HCT116 (cell line): ENCODE measurements at regions not wholly inside any gene's neighbourhood (a gene's known extent, or its start where the extent isn't known, plus 50 kb on each side); places are given as distances from the start of the nearest gene placed in this dataset.

Experiments used
- ATAC-seq: fragments of 200-7000 bp; cut with Tn5 transposase; 2 replicates; pipeline ENCODE4 v1.9.1; 2020; ENCODE audit warnings: mild to moderate bottlenecking, moderate library complexity
- BruUV-seq: library from RNA; stranded (reverse); fragments of 400-500 nt; replicated peaks from 2 replicates; lab custom pipeline; 2021; lab: Mats Ljungman, UMichigan
- CTCF ChIA-PET: fragments of 300-600 bp; sonication (Branson Sonifier 250); formaldehyde crosslinking; loops from one replicate; lab custom pipeline; 2021; ENCODE audit warnings: antibody characterized with exemption; lab: Charles Lee
- POLR2A ChIA-PET: fragments of 300-600, 350-600 bp; sonication (Branson Sonifier 250); formaldehyde crosslinking; loops from one replicate; lab custom pipeline; 2021; ENCODE audit warnings: antibody characterized with exemption; lab: Charles Lee
- RAD21 ChIA-PET, 2 experiments: fragments of 300-600 bp; sonication (Branson Sonifier 250); formaldehyde crosslinking; loops; one replicate each; lab custom pipeline; 2023; ENCODE audit warnings: low total read pairs in 2 of 2; ENCODE audit not compliant: uncharacterized antibody in 2 of 2, unreplicated experiment in 2 of 2, low non-redundant PET in 1 of 2; lab: Charles Lee
- DNase-seq: peaks from one replicate; pipeline ENCODE4 v3.0.0-alpha.2; 2010; ENCODE audit warnings: low read depth, low spot score
- H2AFZ ChIP-seq: fragments of 200-600 bp; shearing (Covaris generic), sonication (generic); 2 replicates; pipeline ENCODE4 v1.6.1; 2017; ENCODE audit warnings: low read depth, mixed run types, mixed read lengths, antibody characterized with exemption, low read length; ENCODE audit not compliant: poor library complexity, severe bottlenecking
- H3K27ac ChIP-seq: 2 replicates; pipeline ENCODE4 v1.5.1; 2012; ENCODE audit warnings: low read depth, low read length
- H3K27me3 ChIP-seq: fragments of 200-600 bp; sonication (generic); 2 replicates; pipeline ENCODE4 v1.6.1; 2016; ENCODE audit warnings: mixed run types, low read length, mixed read lengths; ENCODE audit not compliant: insufficient read depth
- H3K36me3 ChIP-seq, 2 experiments: fragments of 200-500 bp in 1 of 2; fragments of 200-600 bp in 1 of 2; sonication (Bioruptor generic) in 1 of 2; sonication (generic) in 1 of 2; 2 replicates each; pipeline versions ENCODE4 v1.5.1 to v1.6.1; 2014 to 2016; ENCODE audit warnings: low read length in 2 of 2, inconsistent platforms in 1 of 2, mixed read lengths in 1 of 2, mixed run types in 1 of 2; ENCODE audit not compliant: insufficient read depth in 2 of 2, control insufficient read depth in 1 of 2
- H3K4me1 ChIP-seq, 2 experiments: fragments of 200-600 bp in 1 of 2; sonication (generic) in 1 of 2; 2 replicates each; pipeline versions ENCODE4 v1.5.1 to v1.6.1; 2012 to 2017; ENCODE audit warnings: low read length in 2 of 2, inconsistent platforms in 1 of 2, mild to moderate bottlenecking in 1 of 2, mixed read lengths in 1 of 2, mixed run types in 1 of 2, moderate library complexity in 1 of 2; ENCODE audit not compliant: insufficient read depth in 2 of 2, control insufficient read depth in 1 of 2
- H3K4me2 ChIP-seq: fragments of 200-600 bp; sonication (generic); 2 replicates; pipeline ENCODE4 v1.6.1; 2017; ENCODE audit warnings: mixed run types, low read length, mixed read lengths
- H3K4me3 ChIP-seq, 2 experiments: fragments of 200-600 bp in 1 of 2; sonication (generic) in 1 of 2; replicated peaks in 1 of 2; 2 replicates each; pipeline ENCODE4 v1.5.1; 2011 to 2016; ENCODE audit warnings: low read length in 2 of 2, control low read depth in 1 of 2, low read depth in 1 of 2, mild to moderate bottlenecking in 1 of 2, mixed read lengths in 1 of 2, mixed run types in 1 of 2
- H3K79me2 ChIP-seq: fragments of 200-600 bp; sonication (generic); 2 replicates; pipeline ENCODE4 v1.6.1; 2017; ENCODE audit warnings: mild to moderate bottlenecking, mixed run types, low read length, moderate library complexity, mixed read lengths; ENCODE audit not compliant: insufficient read depth
- H3K9ac ChIP-seq: fragments of 200-600 bp; sonication (generic); 2 replicates; pipeline ENCODE4 v1.6.1; 2016; ENCODE audit warnings: low read length, mixed read lengths
- H3K9me2 ChIP-seq: fragments of 200-600 bp; sonication (generic), shearing (Covaris generic); 2 replicates; pipeline ENCODE4 v1.6.1; 2017; ENCODE audit warnings: mixed run types, mild to moderate bottlenecking, moderate library complexity; ENCODE audit not compliant: insufficient read depth
- H3K9me3 ChIP-seq, 2 experiments: fragments of 200-500 bp in 1 of 2; fragments of 200-600 bp in 1 of 2; sonication (Bioruptor generic) in 1 of 2; sonication (generic) in 1 of 2; 2 replicates each; pipeline ENCODE4 v1.6.1; 2014 to 2017; ENCODE audit warnings: low read length in 2 of 2, mixed read lengths in 2 of 2, inconsistent platforms in 1 of 2, low read depth in 1 of 2, mild to moderate bottlenecking in 1 of 2, mixed run types in 1 of 2, moderate library complexity in 1 of 2; ENCODE audit not compliant: control insufficient read depth in 1 of 2, insufficient read depth in 1 of 2
- H4K20me1 ChIP-seq: fragments of 200-600 bp; sonication (generic), shearing (Covaris generic); 2 replicates; pipeline ENCODE4 v1.6.1; 2017; ENCODE audit warnings: mixed run types, mild to moderate bottlenecking, moderate library complexity; ENCODE audit not compliant: insufficient read depth
- CEBPB ChIP-seq: IDR thresholded peaks from 2 replicates; pipeline ENCODE4 v1.6.1; 2012; ENCODE audit warnings: low read depth
- EGR1 ChIP-seq: IDR thresholded peaks from 2 replicates; pipeline ENCODE4 v1.6.1; 2012; ENCODE audit warnings: low read depth
- ELF1 ChIP-seq: IDR thresholded peaks from 2 replicates; pipeline ENCODE4 v1.6.1; 2012; ENCODE audit warnings: low read depth, borderline replicate concordance
- EZH2 ChIP-seq: fragments of 200-600 bp; sonication (generic); IDR thresholded peaks from 2 replicates; pipeline ENCODE4 v1.6.1; 2017; ENCODE audit warnings: antibody characterized with exemption, mixed run types
- FOSL1 ChIP-seq: IDR thresholded peaks from 2 replicates; pipeline ENCODE4 v1.6.1; 2012; ENCODE audit warnings: low read depth
- JUND ChIP-seq: IDR thresholded peaks from 2 replicates; pipeline ENCODE4 v1.6.1; 2012
- POLR2A ChIP-seq: IDR thresholded peaks from 2 replicates; pipeline ENCODE4 v1.7.0; 2011; ENCODE audit warnings: borderline replicate concordance; ENCODE audit not compliant: insufficient read depth, insufficient read length; ENCODE audit errors: extremely low read depth
- POLR2AphosphoS5 ChIP-seq: IDR thresholded peaks from 2 replicates; pipeline ENCODE4 v1.6.1; 2011; ENCODE audit warnings: mild to moderate bottlenecking, low read depth, low read length, moderate library complexity
- RAD21 ChIP-seq: IDR thresholded peaks from 2 replicates; pipeline ENCODE4 v1.6.1; 2012; ENCODE audit warnings: low read depth, mild to moderate bottlenecking
- REST ChIP-seq: IDR thresholded peaks from 2 replicates; pipeline ENCODE4 v1.6.1; 2012; ENCODE audit warnings: low read depth
- SIN3A ChIP-seq: IDR thresholded peaks from 2 replicates; pipeline ENCODE4 v1.6.1; 2012; ENCODE audit warnings: low read depth
- SP1 ChIP-seq: IDR thresholded peaks from 2 replicates; pipeline ENCODE4 v1.6.1; 2012; ENCODE audit warnings: low read depth
- SRF ChIP-seq: IDR thresholded peaks from 2 replicates; pipeline ENCODE4 v1.6.1; 2012; ENCODE audit warnings: low read depth
- TCF7L2 ChIP-seq: IDR thresholded peaks from 2 replicates; pipeline ENCODE4 v1.7.0; 2011; ENCODE audit warnings: borderline replicate concordance, inconsistent platforms; ENCODE audit not compliant: insufficient read depth, insufficient read length; ENCODE audit errors: extremely low read depth
- ZBTB33 ChIP-seq: IDR thresholded peaks from 2 replicates; pipeline ENCODE4 v1.6.1; 2011; ENCODE audit warnings: mild to moderate bottlenecking, low read length, moderate library complexity; ENCODE audit not compliant: insufficient replicate concordance; ENCODE audit errors: extremely low read depth
- ZFX ChIP-seq: fragments of 450-650 bp; IDR thresholded peaks from 2 replicates; pipeline ENCODE4 v1.6.1; 2017
- ZNF274 ChIP-seq: fragments of 200-500 bp; sonication (Bioruptor generic); IDR thresholded peaks from 2 replicates; pipeline ENCODE4 v1.6.1; 2014; ENCODE audit warnings: mild to moderate bottlenecking, low read depth, low read length, inconsistent platforms
- intact Hi-C: fragments of 100-400 bp; cut with micrococcal nuclease; formaldehyde crosslinking; loops from 2 replicates; pipeline ENCODE4 v1.10.0; 2022

- CTCF ChIA-PET = no interaction called here
- ATAC-seq (no peak), DNase-seq (no peak)
These were observed 2023.0 kb upstream of the CDH9 start for GRCh38 chr5:29061381-29061780.

More at GRCh38 chr5:29061381-29061780, 2023.0 kb upstream of the CDH9 start:
- no TSS peak for BruUV-seq
- Histone ChIP-seq H3K27me3 (no peaks in the 10 kb centered on the region), H3K9me3 (peaks cover 11 to 14% of the 10 kb centered on the region in 2 experiments; a peak in 2 of 4 replicates), H3K4me1 (no peaks in the 10 kb centered on the region), H3K9ac (no peak overlapping the region), H3K9me2 (no peaks in the 10 kb centered on the region), H3K36me3 (no peaks in the 10 kb centered on the region), H3K79me2 (no peaks in the 10 kb centered on the region), H4K20me1 (no peaks in the 10 kb centered on the region), H3K4me2 (no peak overlapping the region), H3K27ac (no peak overlapping the region), H3K4me3 (no peak overlapping the region), H2AFZ (no peak overlapping the region)
- RAD21 ChIA-PET = no interaction called here
- intact Hi-C loops = no loop called here
- POLR2A ChIA-PET = no interaction called here
- TF ChIP-seq SIN3A = no peak
- TF ChIP-seq CEBPB = no peak
- TF ChIP-seq SP1 = no peak
- TF ChIP-seq POLR2AphosphoS5 = no peak
- no peak for TF ChIP-seq ZFX
- TF ChIP-seq FOSL1 = no peak
- no peak for TF ChIP-seq POLR2A
- TF ChIP-seq REST = no peak
- no peak for TF ChIP-seq TCF7L2
- no peak for TF ChIP-seq EGR1
- no peak for TF ChIP-seq EZH2
- TF ChIP-seq SRF = no peak
- TF ChIP-seq JUND = no peak
- TF ChIP-seq ZNF274 = no peak
- no peak for TF ChIP-seq ZBTB33
- TF ChIP-seq RAD21 = no peak
- TF ChIP-seq ELF1 = no peak
